ENCODE measurements at regions not wholly inside any gene's neighbourhood (a gene's known extent, or its start where the extent isn't known, plus 50 kb on each side); places are given as distances from the start of the nearest gene placed in this dataset.

DNA sequence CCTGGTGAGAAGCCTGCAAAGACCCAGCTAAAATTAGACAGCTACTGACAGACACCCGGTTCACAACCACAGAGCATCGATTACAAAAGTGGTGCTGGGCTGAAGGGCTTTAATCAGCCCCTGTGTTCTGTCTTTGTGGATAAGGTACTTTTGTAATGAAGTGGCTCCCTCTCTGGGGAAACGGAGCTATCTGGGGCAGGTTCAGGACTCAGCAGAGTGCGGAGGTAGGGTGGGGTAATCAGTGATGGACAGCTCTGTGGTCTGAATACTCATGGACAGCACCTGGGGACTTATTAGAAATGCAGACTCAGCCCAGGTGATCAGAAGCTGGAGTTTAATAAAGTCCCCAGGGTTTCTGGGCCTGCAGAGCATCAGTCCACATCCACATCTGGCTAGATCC, 152.0 kb downstream of the MATN1 start:
- 35% methylated on average over 4 of the region's 4 CpGs for WGBS (ENCODE audit: missing lambda C conversion rate)

GRCh38 chr1:30569384-30569783, 154.0 kb downstream of the MATN1 start:
- POLR2A ChIA-PET, result no interaction called here
- DNase-seq (ENCODE audit: low read depth in 1 of 2, low spot score in 1 of 2) (no peak), ATAC-seq (no peak), FAIRE-seq (no peak)
- Histone ChIP-seq H3K4me1 (no peaks in the 10 kb centered on the region), H3K27ac (no peak overlapping the region), H3K9me3 (no peaks in the 10 kb centered on the region), H3K4me2 (no peak overlapping the region), H3K4me3 (no peak overlapping the region)
- TF ChIP-seq ELK1 (IDR thresholded peaks at IDR 0.05; ENCODE audit: low read depth, low read length), result no peak
- TF ChIP-seq CBX2 (IDR thresholded peaks at IDR 0.05; ENCODE audit: borderline replicate concordance, low read depth), result no peak
- no peak for TF ChIP-seq ESRRA (IDR thresholded peaks at IDR 0.05; ENCODE audit: borderline replicate concordance, low read length)
- TF ChIP-seq RNF2 (IDR thresholded peaks at IDR 0.05; ENCODE audit: borderline replicate concordance, low read depth), result no peak
- no peak for TF ChIP-seq NFE2L2 (conservative IDR thresholded peaks at IDR 0.05; ENCODE audit: low read length)
- no peak for TF ChIP-seq FOXS1 (CRISPR knock-in tag; IDR thresholded peaks at IDR 0.05)
- no peak for TF ChIP-seq KDM1A (IDR thresholded peaks at IDR 0.05; ENCODE audit: low read depth)
- no peak for TF ChIP-seq RARB (CRISPR knock-in tag; IDR thresholded peaks at IDR 0.05)
- no peak for TF ChIP-seq EHF (CRISPR knock-in tag; IDR thresholded peaks at IDR 0.05)
- TF ChIP-seq RAD21 (conservative IDR thresholded peaks at IDR 0.05 in 1 of 2, IDR thresholded peaks at IDR 0.05 in 1 of 2), result no peak
- TF ChIP-seq CHD4 (IDR thresholded peaks at IDR 0.05; ENCODE audit: borderline replicate concordance), result no peak
- TF ChIP-seq MAZ (IDR thresholded peaks at IDR 0.05; ENCODE audit: borderline replicate concordance, low read depth, low read length), result no peak
- no peak for TF ChIP-seq PBX3 (IDR thresholded peaks at IDR 0.05)
- TF ChIP-seq HOXA7 (CRISPR knock-in tag; IDR thresholded peaks at IDR 0.05), result no peak
- TF ChIP-seq, protein P1, sequence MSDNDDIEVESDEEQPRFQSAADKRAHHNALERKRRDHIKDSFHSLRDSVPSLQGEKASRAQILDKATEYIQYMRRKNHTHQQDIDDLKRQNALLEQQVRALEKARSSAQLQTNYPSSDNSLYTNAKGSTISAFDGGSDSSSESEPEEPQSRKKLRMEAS (IDR thresholded peaks at IDR 0.05), result no peak
- TF ChIP-seq SMC3 (IDR thresholded peaks at IDR 0.05), result no peak
- no peak for TF ChIP-seq ZC3H11A (IDR thresholded peaks at IDR 0.05)
- TF ChIP-seq CEBPB (IDR thresholded peaks at IDR 0.05), result no peak
- no peak for TF ChIP-seq USF2 (IDR thresholded peaks at IDR 0.05)
- no peak for TF ChIP-seq KDM5A (IDR thresholded peaks at IDR 0.05)
- 14% methylated on average over 3 of the region's 3 CpGs for WGBS (ENCODE audit: missing lambda C conversion rate)
- CTCF ChIA-PET, result no interaction called here

More for the DNA sequence above, 152.0 kb downstream of the MATN1 start:
- Histone ChIP-seq H3K27ac (no peak overlapping the region), H3K4me1 (no peaks in the 10 kb centered on the region), H3K4me3 (no peak overlapping the region), H3K4me2 (no peak overlapping the region), H3K9me3 (no peaks in the 10 kb centered on the region)
- ATAC-seq (no peak), DNase-seq (ENCODE audit: low read depth in 1 of 2, low spot score in 1 of 2) (no peak), FAIRE-seq (no peak)
- ChIA-PET POLR2A (no interaction called here), CTCF (no interaction called here)
- TF ChIP-seq ZC3H11A (IDR thresholded peaks at IDR 0.05) (no peak), GATA3 (IDR thresholded peaks at IDR 0.05; ENCODE audit: borderline replicate concordance) (no peak), EP300 (IDR thresholded peaks at IDR 0.05) (no peak), ESRRA (IDR thresholded peaks at IDR 0.05; ENCODE audit: borderline replicate concordance, low read length) (no peak), SREBF2 (IDR thresholded peaks at IDR 0.05) (no peak), FOSB (CRISPR knock-in tag; IDR thresholded peaks at IDR 0.05) (no peak), RFX5 (IDR thresholded peaks at IDR 0.05) (no peak), HOXA7 (CRISPR knock-in tag; IDR thresholded peaks at IDR 0.05) (no peak), RARB (CRISPR knock-in tag; IDR thresholded peaks at IDR 0.05) (no peak), NR3C1 (IDR thresholded peaks at IDR 0.05) (no peak), KDM1A (IDR thresholded peaks at IDR 0.05; ENCODE audit: low read depth) (no peak)
